AML-193 (cell line): ENCODE measurements at regions not wholly inside any gene's neighbourhood (a gene's known extent, or its start where the extent isn't known, plus 50 kb on each side); places are given as distances from the start of the nearest gene placed in this dataset.

Experiments
- DNase-seq, 2 experiments: peaks; one replicate each; lab custom pipeline; 2025; lab: John Stamatoyannopoulos, UW

- no peak for DNase-seq
Measured at GRCh38 chr2:37425408-37425807, 81.0 kb downstream of the QPCT start.

GRCh38 chr2:37427241-37427640 lies 82.8 kb downstream of the QPCT start:
- no peak for DNase-seq

- no peak for DNase-seq
Measured at GRCh38 chr2:37436323-37436722, 91.9 kb downstream of the QPCT start.

GRCh38 chr2:37439131-37439642 lies 94.8 kb downstream of the QPCT start:
- no peak for DNase-seq

GRCh38 chr2:37441055-37441454 lies 96.6 kb downstream of the QPCT start:
- no peak for DNase-seq

DNA sequence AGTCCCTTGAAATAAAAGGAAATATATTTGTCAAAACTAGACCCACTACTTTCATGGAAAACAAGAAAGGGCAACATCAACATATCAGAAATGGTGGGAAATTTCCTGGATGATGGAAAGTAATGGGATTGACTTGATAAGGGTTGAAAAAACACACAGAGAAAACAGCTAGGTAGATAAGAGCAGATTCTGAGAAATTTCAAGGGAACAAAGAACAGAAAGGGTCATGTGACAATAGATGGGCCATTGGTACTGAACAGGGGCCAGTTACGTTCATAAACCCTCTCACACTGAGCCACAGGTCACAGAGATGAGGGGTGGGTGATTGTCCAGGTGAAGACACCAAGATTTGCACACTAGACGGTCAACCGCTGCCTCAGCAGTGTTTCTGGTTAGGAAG lies 98.7 kb downstream of the QPCT start:
- DNase-seq: no peak

DNA sequence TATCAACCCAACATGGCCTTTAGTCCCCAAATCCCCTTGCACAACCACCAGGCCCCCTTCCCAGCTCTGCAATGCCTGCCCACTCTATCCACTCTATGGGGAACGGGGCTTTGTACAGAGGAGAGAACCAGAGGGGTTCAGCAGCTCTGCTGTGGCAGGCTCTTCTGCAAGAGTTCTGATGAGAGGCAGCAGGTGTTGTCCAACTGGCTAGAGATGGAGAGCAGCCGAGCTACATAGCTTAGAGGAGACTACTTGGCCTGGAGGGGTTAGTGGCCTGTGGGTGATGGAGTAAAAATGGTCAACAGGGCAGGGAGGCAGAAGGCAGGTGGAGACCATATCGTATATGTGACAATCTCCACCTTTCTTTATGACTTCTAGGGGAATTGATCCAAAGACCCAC lies 103.0 kb downstream of the QPCT start:
- no peak for DNase-seq

- DNase-seq: no peak
Measured at GRCh38 chr2:37448342-37449120, 104.1 kb downstream of the QPCT start.

- no peak for DNase-seq
Measured at GRCh38 chr2:37449761-37450296, 105.4 kb downstream of the QPCT start.

GRCh38 chr2:37453027-37453426 lies 108.6 kb downstream of the QPCT start:
- DNase-seq: no peak

DNA sequence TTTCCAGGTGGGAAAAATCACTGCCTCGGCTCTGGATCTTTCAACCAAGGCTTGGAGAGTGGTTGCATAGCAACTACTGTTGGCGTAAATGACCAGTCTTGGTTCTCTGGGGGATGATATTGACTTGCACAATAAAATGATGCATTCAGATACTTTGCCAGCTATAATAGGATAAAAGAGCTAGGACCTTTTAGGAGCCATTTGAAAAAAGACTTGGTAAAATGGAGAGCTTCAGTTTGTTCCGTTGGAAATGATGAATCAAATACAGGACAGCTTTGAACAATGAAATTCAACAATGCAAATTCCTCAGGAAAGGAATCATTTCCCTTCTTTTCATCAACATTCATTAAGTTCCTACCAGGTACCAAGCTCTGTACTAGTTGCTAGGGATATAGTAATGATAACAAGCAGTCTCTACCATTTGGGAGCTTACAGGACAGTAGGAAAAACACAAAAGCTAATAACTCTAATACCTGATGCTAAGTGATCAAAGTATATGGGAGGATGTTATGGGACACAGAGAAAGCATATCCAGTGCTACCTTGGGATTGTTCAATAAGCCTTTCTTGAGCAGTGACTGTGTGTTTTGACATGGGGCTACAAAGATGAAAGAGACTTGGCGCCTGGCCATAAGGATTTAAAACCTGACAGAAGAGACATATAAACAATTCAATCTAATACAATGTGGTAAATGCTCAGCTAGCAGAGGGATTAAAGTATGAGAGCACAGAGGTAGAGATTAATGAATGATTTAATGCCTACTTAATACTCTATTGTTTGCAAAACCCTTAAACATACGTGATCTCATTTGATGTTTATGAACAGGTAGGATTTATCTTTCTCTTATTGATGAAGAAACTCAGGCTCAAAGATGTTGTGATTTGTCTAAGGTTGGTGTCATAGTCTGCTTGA lies 110.7 kb downstream of the QPCT start:
- no peak for DNase-seq

- no peak for DNase-seq
Measured at GRCh38 chr2:37456479-37456878, 112.0 kb downstream of the QPCT start.

GRCh38 chr2:37457401-37457901 lies 113.0 kb downstream of the QPCT start:
- no peak for DNase-seq

- no peak for DNase-seq
Measured at GRCh38 chr2:37458133-37458532, 113.7 kb downstream of the QPCT start.

DNA sequence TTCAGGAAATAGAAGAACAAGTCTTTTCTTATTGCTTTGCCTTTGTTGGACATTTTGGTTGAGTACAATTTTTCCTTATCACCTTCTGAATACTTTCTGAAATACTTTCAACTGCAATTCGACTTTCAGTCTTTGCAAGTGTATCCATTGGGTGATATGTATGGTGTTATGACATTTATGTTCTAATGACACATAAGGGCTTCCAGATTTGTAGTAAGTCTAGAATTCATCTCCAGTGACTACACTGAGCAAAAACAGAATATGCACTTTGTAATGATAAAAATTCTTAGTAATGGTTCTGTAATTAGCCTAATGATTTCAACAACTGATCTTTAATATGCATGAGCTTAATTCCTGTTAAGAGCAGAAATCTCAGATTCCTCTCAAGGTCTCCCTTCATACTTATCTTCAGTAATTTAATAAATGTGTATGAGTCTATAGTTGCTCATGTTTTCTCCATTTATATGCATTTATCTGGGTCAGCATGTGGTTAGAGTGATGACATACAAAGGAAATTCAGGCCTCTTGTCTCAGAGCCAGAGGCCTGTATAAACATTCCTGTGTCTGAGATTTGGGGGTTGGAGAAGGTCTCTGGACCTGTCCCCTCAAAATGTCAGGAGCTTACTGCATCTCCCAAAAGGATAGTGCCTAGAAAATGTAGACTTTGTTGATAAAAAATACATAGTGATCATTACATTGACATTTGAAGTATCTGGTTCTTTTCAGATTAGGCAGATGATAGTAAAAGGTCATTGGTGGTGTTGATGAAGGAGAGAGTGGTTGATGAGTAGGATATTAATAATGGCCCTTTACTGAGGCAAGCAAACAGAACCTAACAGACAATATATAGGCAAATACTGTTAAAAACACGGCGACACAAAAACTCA lies 114.9 kb downstream of the QPCT start:
- no peak for DNase-seq

DNA sequence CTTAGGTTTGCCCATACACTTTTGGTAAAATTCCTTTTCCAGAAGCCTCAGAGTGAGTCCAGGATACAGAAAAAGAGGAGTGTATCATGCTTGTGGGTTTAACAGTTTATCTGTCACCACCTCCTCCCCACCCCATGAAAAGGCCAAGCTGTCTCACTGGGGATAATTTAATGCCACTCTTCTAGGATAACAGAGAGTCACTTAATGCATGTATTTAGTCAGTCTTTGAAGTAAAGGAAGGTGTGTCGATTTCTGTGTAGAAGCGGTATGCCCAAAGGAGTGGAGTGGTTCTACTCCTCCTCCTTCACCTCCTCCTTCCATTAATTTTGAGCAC lies 116.4 kb downstream of the QPCT start:
- DNase-seq: no peak

DNA sequence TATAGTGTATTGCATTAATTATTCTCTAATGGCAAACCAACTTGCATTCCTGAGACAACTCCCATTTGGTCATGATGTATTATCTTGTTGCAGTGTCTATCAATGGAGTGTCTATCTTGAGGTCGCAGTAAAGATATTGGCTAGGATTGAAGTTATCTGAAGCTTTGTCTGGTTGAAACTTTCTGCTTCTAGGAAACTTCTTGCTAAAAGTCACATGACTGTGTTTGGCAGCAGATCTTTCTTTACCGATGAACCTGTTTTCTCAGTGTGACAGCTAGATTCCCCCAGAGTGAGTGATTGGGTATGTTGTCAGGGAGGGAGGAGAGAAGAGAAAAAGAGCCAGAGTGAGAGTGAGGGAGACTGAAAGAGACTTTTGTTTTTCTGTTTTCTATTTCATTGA lies 119.6 kb downstream of the QPCT start:
- no peak for DNase-seq

- DNase-seq: no peak
Measured at GRCh38 chr2:37466533-37467222, 122.2 kb downstream of the QPCT start.

DNA sequence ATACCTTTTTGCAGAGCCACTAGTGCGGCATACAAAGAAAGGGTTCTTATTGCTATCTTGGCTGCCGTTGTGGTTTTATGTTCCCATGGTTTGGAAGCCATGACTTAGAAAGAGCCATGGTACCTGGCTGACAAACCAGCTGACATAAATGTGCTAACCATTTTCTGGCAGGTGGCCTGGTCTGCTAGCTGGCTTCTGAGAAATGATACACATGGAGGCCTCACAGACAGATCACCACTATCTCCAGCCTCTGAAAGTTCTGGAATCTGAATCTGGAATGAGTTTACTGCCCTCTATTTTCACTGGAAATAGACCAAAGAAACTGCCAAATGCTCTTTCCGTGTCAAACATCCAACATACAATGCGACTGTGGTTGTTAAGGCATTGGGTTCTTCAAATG lies 123.7 kb downstream of the QPCT start:
- no peak for DNase-seq

- no peak for DNase-seq
Measured at GRCh38 chr2:37469126-37469525, 124.7 kb downstream of the QPCT start.

DNA sequence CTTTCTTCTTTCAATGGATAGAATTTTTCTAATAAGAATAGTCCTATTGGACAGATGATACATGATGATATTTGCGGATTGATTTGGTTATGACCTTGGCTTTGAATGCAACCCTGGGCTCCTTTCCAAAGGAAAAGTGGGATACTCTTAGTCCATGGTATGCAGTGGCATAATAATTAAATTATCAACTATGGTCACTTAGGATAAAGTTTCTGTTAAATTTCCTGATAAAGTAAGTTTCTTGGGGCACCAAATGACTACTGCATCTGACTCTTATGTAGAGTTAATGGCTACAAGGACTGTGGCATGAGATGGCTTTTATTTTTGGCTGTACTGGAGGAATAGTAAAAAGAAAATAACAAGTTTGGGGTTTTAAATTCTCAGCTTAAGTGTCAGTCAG lies 126.7 kb downstream of the QPCT start:
- no peak for DNase-seq
